Vagina (tissue), 2 donors: ENCODE measurements at regions not wholly inside any gene's neighbourhood (a gene's known extent, or its start where the extent isn't known, plus 50 kb on each side); places are given as distances from the start of the nearest gene placed in this dataset.

Experiments
- DNase-seq, 2 donors: peaks; one replicate each; pipeline ENCODE4 v3.0.0-alpha.2; 2017; ENCODE audit errors: extremely low spot score in 2 of 2
- H3K27ac ChIP-seq: fragments of 200-600 bp; sonication (generic); one replicate; pipeline ENCODE4 v1.5.1; 2019
- H3K27me3 ChIP-seq: fragments of 200-600 bp; sonication (generic); one replicate; pipeline ENCODE4 v1.5.1; 2019
- H3K36me3 ChIP-seq, 2 donors: fragments of 200-600 bp; sonication (generic); one replicate each; pipeline ENCODE4 v1.5.1; 2017 to 2019
- H3K4me1 ChIP-seq: fragments of 200-600 bp; sonication (generic); one replicate; pipeline ENCODE4 v1.5.1; 2019
- H3K4me3 ChIP-seq, 2 donors: fragments of 200-600 bp; sonication (generic); 1 replicate in 1 of 2; 2 replicates in 1 of 2; pipeline ENCODE4 v1.5.1; 2016 to 2019
- H3K9me3 ChIP-seq: fragments of 200-600 bp; sonication (generic); one replicate; pipeline ENCODE4 v1.5.1; 2019
- POLR2A ChIP-seq, 2 donors: fragments of 450-650 bp; IDR thresholded peaks; one replicate each; pipeline ENCODE4 v1.6.1; 2017; ENCODE audit warnings: antibody characterized with exemption in 2 of 2, mild to moderate bottlenecking in 2 of 2, moderate library complexity in 2 of 2
- POLR2AphosphoS5 ChIP-seq, 2 donors: sonication (generic); formaldehyde crosslinking; IDR thresholded peaks; one replicate each; pipeline ENCODE4 v1.9.0; 2017; ENCODE audit warnings: antibody characterized with exemption in 2 of 2, mild to moderate bottlenecking in 2 of 2, low read depth in 1 of 2; ENCODE audit not compliant: insufficient read depth in 1 of 2
- intact Hi-C: fragments of 100-400 bp; cut with DNase I; formaldehyde crosslinking; loops from one replicate; pipeline ENCODE4 v1.15.1; 2023
- TF ChIP-seq, protein P1 (sequence below), 3 experiments: fragments of 450-650 bp in 2 of 3; fragments of 200-600 bp in 1 of 3; sonication (generic) in 1 of 3; IDR thresholded peaks; one replicate each; pipeline ENCODE4 v1.5.1; 2017 to 2019; ENCODE audit warnings: antibody characterized with exemption in 3 of 3, mild to moderate bottlenecking in 2 of 3, moderate library complexity in 2 of 3

DNA sequence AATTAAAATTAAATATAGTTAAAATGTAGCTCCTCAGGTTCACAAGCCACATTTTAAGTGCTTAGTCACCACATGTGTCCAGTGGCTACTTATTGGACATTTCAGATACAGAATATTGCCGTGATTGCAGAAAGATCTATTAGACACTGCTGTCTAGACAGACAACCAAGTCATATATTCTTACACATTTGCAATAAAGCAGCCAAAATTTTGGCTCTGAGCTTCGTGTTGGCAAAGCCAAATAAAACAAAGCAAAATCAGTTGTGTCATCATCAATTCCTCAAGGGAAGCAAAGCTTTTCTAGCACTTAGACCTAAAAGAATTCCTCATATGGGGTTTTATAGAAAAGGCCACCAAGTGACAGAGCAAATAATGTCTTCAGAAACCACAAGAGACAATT is 193.1 kb upstream of the LPP start:
- Histone ChIP-seq H3K4me3 (no peak overlapping the region), H3K27ac (no peak overlapping the region), H3K4me1 (no peaks in the 10 kb centered on the region), H3K9me3 (no peaks in the 10 kb centered on the region), H3K27me3 (no peaks in the 10 kb centered on the region), H3K36me3 (no peaks in the 10 kb centered on the region)
- no peak for TF ChIP-seq POLR2AphosphoS5 (IDR thresholded peaks at IDR 0.05; ENCODE audit: insufficient read depth in 1 of 2, low read depth in 1 of 2)
- TF ChIP-seq POLR2A (IDR thresholded peaks at IDR 0.05), result no peak
- TF ChIP-seq, protein P1, sequence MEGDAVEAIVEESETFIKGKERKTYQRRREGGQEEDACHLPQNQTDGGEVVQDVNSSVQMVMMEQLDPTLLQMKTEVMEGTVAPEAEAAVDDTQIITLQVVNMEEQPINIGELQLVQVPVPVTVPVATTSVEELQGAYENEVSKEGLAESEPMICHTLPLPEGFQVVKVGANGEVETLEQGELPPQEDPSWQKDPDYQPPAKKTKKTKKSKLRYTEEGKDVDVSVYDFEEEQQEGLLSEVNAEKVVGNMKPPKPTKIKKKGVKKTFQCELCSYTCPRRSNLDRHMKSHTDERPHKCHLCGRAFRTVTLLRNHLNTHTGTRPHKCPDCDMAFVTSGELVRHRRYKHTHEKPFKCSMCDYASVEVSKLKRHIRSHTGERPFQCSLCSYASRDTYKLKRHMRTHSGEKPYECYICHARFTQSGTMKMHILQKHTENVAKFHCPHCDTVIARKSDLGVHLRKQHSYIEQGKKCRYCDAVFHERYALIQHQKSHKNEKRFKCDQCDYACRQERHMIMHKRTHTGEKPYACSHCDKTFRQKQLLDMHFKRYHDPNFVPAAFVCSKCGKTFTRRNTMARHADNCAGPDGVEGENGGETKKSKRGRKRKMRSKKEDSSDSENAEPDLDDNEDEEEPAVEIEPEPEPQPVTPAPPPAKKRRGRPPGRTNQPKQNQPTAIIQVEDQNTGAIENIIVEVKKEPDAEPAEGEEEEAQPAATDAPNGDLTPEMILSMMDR (IDR thresholded peaks at IDR 0.05), result no peak
- intact Hi-C loops, result no loop called here
- no peak for DNase-seq

DNA sequence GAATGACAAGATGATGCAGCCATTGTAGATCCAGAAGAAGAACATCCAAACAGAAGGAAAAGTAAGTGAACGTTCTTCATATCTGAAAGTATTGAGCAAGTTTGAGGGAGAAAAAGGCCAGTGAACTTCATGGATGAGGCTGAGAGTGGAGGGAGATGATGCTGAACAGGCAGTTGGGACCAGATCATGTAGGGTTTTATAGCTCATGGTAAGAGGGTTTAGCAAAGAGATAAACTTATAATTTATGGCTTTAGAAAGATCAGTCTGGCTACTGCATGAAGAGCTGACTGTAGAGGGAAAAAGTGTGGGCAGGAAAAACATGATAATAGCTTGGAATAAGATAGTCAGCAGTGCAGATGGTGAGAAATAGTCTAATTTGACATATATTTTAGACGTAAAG is 192.6 kb upstream of the LPP start:
- H3K9me3 ChIP-seq, result no peaks in the 10 kb centered on the region
- no peaks in the 10 kb centered on the region for H3K27me3 ChIP-seq
- no peak overlapping the region for H3K27ac ChIP-seq
- no peaks in the 10 kb centered on the region for H3K36me3 ChIP-seq
- no peaks in the 10 kb centered on the region for H3K4me1 ChIP-seq
- TF ChIP-seq, protein P1 (IDR thresholded peaks at IDR 0.05), result no peak
- no peak for TF ChIP-seq POLR2AphosphoS5 (IDR thresholded peaks at IDR 0.05; ENCODE audit: insufficient read depth in 1 of 2, low read depth in 1 of 2)
- TF ChIP-seq POLR2A (IDR thresholded peaks at IDR 0.05), result no peak
- no peak overlapping the region for H3K4me3 ChIP-seq
- intact Hi-C loops, result no loop called here
- no peak for DNase-seq

DNA sequence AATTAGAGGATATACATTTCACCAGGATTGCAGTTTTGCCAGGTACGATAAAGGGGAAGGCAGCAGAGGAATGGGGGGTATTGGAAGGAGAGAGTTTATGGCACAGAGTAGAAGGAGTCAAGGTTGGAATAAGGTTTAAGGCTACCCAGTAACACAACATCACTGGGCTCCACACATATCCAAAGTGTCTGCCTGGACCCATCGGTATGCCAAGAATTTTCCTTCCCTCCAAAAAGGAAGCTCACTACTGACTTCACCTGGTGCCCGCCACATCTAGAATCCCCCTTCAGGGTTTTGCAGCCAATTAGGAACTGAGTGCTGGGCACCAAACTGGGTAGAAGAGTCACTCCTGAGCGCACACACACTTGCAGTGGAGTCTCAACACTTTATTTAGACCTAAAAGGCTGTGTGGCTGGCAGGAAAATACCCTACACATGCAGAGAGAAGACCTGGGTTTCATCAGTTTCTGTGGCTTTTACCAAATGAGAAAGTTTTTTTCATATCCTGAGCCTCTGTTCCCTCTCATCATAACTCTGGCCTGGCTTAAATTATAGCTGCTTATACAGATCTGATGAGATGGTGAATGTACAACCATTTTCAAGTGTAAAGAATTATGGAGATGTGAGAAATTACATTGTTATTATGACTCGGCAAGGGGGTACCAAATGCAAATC is 190.8 kb upstream of the LPP start:
- no peak for TF ChIP-seq POLR2AphosphoS5 (IDR thresholded peaks at IDR 0.05; ENCODE audit: insufficient read depth in 1 of 2, low read depth in 1 of 2)
- Histone ChIP-seq H3K9me3 (no peaks in the 10 kb centered on the region), H3K4me3 (no peak overlapping the region), H3K27ac (no peak overlapping the region), H3K27me3 (no peaks in the 10 kb centered on the region), H3K4me1 (peaks cover 1% of the 10 kb centered on the region), H3K36me3 (no peaks in the 10 kb centered on the region)
- DNase-seq, result no peak
- intact Hi-C loops, result no loop called here

DNA sequence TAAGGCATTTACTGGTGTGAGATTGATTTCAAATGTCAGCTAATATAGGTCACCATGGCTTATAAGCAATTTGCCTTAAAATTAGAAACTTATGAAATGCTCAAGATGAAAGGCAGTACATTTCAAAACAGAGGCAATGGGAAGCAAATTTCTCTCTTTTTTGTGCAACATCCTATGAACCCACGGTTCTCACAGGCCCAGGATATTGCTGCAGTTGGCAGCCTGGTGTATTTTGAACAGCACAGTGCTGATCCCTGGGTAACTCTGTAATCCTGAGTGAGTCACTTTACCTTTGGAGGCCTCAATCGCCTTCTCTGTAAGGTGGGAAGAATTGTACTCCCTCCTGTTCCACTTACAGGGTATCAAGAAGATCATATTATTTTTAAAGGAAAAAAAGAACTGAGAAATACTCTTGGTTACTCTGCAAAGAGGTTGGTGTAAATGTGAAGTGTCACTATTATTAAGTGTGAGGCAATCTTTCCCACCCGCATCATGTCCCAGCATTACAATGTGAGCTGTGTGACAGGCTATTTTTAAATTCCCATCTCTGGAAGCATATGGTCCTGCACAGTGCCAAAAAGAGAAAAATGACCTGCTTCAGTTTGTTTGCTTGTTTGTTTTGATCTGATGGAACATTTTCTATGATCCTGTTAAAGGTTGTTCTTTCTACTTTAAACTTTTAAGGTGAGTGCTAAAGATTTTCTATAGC is 190.1 kb upstream of the LPP start:
- Histone ChIP-seq H3K4me1 (peaks cover 6% of the 10 kb centered on the region), H3K4me3 (no peak overlapping the region), H3K36me3 (no peaks in the 10 kb centered on the region), H3K9me3 (no peaks in the 10 kb centered on the region), H3K27ac (no peak overlapping the region), H3K27me3 (no peaks in the 10 kb centered on the region)
- DNase-seq, result no peak
- intact Hi-C loops, result no loop called here
- TF ChIP-seq, protein P1 (IDR thresholded peaks at IDR 0.05), result no peak
- TF ChIP-seq POLR2AphosphoS5 (IDR thresholded peaks at IDR 0.05; ENCODE audit: insufficient read depth in 1 of 2, low read depth in 1 of 2) (no peak), POLR2A (IDR thresholded peaks at IDR 0.05) (no peak)

DNA sequence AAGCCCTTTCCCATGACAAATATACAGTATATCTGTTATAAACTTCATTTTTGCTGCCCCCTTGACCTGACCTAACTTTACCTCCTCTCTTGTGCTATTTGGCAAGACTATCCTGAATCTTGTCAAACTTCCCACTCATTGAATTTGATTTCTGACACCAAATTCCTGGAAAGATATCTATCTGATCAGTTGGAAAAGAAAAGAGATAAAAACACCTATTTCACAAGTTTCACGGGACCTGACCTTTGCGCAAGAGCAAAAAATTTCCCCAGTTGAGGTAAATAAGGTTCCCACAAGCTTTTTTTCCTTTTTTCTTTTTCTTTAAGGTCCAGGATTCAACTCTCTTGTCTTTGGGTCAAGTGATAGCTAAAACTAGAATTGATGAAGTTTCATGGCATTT is 189.2 kb upstream of the LPP start:
- Histone ChIP-seq H3K4me3 (no peak overlapping the region), H3K27me3 (no peaks in the 10 kb centered on the region), H3K27ac (no peak overlapping the region), H3K36me3 (no peaks in the 10 kb centered on the region), H3K9me3 (no peaks in the 10 kb centered on the region), H3K4me1 (peaks cover 6% of the 10 kb centered on the region)
- DNase-seq, result no peak
- intact Hi-C loops, result no loop called here
- TF ChIP-seq POLR2AphosphoS5 (IDR thresholded peaks at IDR 0.05; ENCODE audit: insufficient read depth in 1 of 2, low read depth in 1 of 2), result no peak
- no peak for TF ChIP-seq POLR2A (IDR thresholded peaks at IDR 0.05)
- TF ChIP-seq, protein P1 (IDR thresholded peaks at IDR 0.05), result no peak
